ENCODE measurements at regions not wholly inside any gene's neighbourhood (a gene's known extent, or its start where the extent isn't known, plus 50 kb on each side); places are given as distances from the start of the nearest gene placed in this dataset.

- FAIRE-seq = no peak
Observed at GRCh38 chr12:29843036-29843435, 59.3 kb upstream of the TMTC1 start.

GRCh38 chr12:29838768-29839167, 55.0 kb upstream of the TMTC1 start:
- FAIRE-seq = no peak
